HEK293T (cell line): ENCODE measurements at regions not wholly inside any gene's neighbourhood (a gene's known extent, or its start where the extent isn't known, plus 50 kb on each side); places are given as distances from the start of the nearest gene placed in this dataset.

Experiments used
- CTCF ChIA-PET: fragments of 350-600 bp; formaldehyde crosslinking; extraction: SDS; loops from one replicate; lab custom pipeline; 2021; ENCODE audit warnings: antibody characterized with exemption, inconsistent platforms; lab: Yijun Ruan, JAX
- POLR2A ChIA-PET: fragments of 350-600 bp; formaldehyde crosslinking; extraction: SDS; loops from one replicate; lab custom pipeline; 2020; ENCODE audit warnings: antibody characterized with exemption, inconsistent platforms; lab: Yijun Ruan, JAX
- DNase-seq: peaks from one replicate; pipeline ENCODE4 v3.0.0; 2012; ENCODE audit warnings: mixed read lengths; ENCODE audit errors: extremely low spot score
- ARNT ChIP-seq: fragments of 450-650 bp; IDR thresholded peaks from 2 replicates; pipeline ENCODE4 v1.6.1; 2017; ENCODE audit warnings: mild to moderate bottlenecking
- BHLHE40 ChIP-seq: fragments of 450-650 bp; IDR thresholded peaks from 2 replicates; pipeline ENCODE4 v1.6.1; 2016; ENCODE audit warnings: mild to moderate bottlenecking, moderate library complexity, borderline replicate concordance
- CTBP1 ChIP-seq: fragments of 450-650 bp; IDR thresholded peaks from 2 replicates; pipeline ENCODE4 v1.6.1; 2016; ENCODE audit warnings: borderline replicate concordance
- ELF4 ChIP-seq: fragments of 450-650 bp; IDR thresholded peaks from 2 replicates; pipeline ENCODE4 v1.6.1; 2017; ENCODE audit warnings: antibody characterized with exemption
- FOXA1 ChIP-seq: fragments of 450-650 bp; IDR thresholded peaks from 2 replicates; pipeline ENCODE4 v1.6.1; 2016; ENCODE audit warnings: mild to moderate bottlenecking
- FOXK2 ChIP-seq: fragments of 450-650 bp; IDR thresholded peaks from 2 replicates; pipeline ENCODE4 v1.6.1; 2016; ENCODE audit warnings: mild to moderate bottlenecking
- FOXM1 ChIP-seq: fragments of 450-650 bp; IDR thresholded peaks from 2 replicates; pipeline ENCODE4 v1.6.1; 2017; ENCODE audit warnings: mild to moderate bottlenecking, borderline replicate concordance
- HDGF ChIP-seq: fragments of 450-650 bp; IDR thresholded peaks from 2 replicates; pipeline ENCODE4 v1.6.1; 2017; ENCODE audit warnings: antibody characterized with exemption, borderline replicate concordance
- L3MBTL2 ChIP-seq: fragments of 450-650 bp; conservative IDR thresholded peaks from 2 replicates; pipeline ENCODE4 v1.6.1; 2016; ENCODE audit warnings: mild to moderate bottlenecking
- LEF1 ChIP-seq: fragments of 450-650 bp; IDR thresholded peaks from 2 replicates; pipeline ENCODE4 v1.6.1; 2017; ENCODE audit warnings: mild to moderate bottlenecking, borderline replicate concordance
- NFRKB ChIP-seq: fragments of 450-650 bp; IDR thresholded peaks from 2 replicates; pipeline ENCODE4 v1.6.1; 2016; ENCODE audit warnings: mild to moderate bottlenecking, moderate library complexity
- SP1 ChIP-seq: fragments of 450-650 bp; IDR thresholded peaks from 2 replicates; pipeline ENCODE4 v1.6.1; 2017
- SUZ12 ChIP-seq: fragments of 450-650 bp; IDR thresholded peaks from 2 replicates; pipeline ENCODE4 v1.6.1; 2016; ENCODE audit warnings: mild to moderate bottlenecking
- TARDBP ChIP-seq: fragments of 450-650 bp; IDR thresholded peaks from 2 replicates; pipeline ENCODE4 v1.6.1; 2016
- ZNF384 ChIP-seq: fragments of 450-650 bp; IDR thresholded peaks from 2 replicates; pipeline ENCODE4 v1.6.1; 2016
- TF ChIP-seq, protein P1 (sequence below): fragments of 450-650 bp; IDR thresholded peaks from 2 replicates; pipeline ENCODE4 v1.6.1; 2016

DNA sequence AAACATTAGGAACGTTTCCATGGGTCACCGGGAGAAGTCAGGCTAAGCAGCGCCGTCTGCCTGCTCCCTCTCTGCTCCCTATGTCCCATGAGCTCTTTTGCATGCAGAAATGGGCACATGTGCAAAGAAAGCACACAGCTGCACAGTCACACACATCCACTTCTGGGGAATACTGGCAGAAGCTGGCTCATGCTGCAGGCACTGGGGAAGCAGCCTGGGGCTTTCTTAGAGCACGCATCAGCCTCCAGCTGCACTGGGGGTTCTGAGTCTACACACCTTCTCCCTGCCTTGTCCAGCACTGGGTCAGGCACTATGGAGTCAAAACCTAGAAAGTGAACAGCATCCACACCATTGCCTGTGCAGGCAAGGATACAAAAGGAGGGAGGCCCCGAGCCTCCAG is 76.1 kb upstream of the FOXQ1 start:
- POLR2A ChIA-PET, result no interaction called here
- CTCF ChIA-PET, result interaction anchor here (0.8 kb wide), 1 partner anchor 28 kb away, joined by 3 read pairs; no protein-coding TSS in a partner anchor
- TF ChIP-seq ZNF384, result no peak
- DNase-seq, result no peak

DNA sequence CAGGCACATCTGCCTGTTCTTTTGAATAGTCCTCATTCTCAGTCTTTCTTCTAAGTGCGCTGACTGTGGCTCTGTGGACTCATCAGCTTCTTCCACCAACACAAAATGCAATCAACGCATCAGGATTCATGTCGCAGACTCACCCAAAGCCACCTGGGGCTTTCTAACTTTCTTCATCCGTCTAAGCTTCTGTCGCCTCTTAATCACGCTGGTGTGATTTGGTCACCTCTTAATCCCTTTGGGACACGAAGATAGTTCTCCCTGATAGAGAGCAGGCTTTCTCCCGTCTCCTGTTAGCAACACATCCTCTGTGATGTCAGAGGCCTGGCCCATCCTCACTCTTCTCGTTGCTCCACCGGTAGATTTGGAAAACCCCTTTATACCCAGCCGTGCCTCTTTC is 78.0 kb upstream of the FOXQ1 start:
- CTCF ChIA-PET, result no interaction called here
- no peak for DNase-seq

DNA sequence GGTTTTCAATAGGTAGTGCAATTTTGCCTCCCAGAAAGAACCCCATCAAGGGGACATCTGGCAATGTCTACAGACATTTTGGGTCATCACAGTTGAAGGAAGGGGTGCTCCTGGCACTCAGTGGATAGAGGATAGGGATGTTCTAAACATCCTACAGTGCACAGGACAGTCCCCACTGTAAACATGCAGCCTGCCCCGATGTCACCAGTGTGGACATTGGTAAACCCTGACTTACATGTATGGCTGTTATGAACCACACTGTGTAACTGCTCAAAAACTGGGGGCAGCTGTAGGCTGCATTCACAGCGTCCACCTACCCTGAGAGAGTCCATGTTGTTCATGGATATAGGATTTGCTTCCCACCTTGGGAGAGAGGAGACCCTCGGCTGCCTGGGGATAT is 79.3 kb upstream of the FOXQ1 start:
- no peak for TF ChIP-seq ELF4
- no peak for TF ChIP-seq SUZ12
- no peak for TF ChIP-seq SP1
- TF ChIP-seq CTBP1, result no peak
- no peak for TF ChIP-seq LEF1
- TF ChIP-seq NFRKB, result no peak
- no peak for TF ChIP-seq TARDBP
- TF ChIP-seq, protein P1, sequence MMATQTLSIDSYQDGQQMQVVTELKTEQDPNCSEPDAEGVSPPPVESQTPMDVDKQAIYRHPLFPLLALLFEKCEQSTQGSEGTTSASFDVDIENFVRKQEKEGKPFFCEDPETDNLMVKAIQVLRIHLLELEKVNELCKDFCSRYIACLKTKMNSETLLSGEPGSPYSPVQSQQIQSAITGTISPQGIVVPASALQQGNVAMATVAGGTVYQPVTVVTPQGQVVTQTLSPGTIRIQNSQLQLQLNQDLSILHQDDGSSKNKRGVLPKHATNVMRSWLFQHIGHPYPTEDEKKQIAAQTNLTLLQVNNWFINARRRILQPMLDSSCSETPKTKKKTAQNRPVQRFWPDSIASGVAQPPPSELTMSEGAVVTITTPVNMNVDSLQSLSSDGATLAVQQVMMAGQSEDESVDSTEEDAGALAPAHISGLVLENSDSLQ, result no peak
- no peak for TF ChIP-seq ZNF384
- no peak for TF ChIP-seq FOXM1
- TF ChIP-seq BHLHE40, result no peak
- no peak for TF ChIP-seq FOXK2
- no peak for TF ChIP-seq HDGF
- no peak for TF ChIP-seq FOXA1
- TF ChIP-seq ARNT, result no peak
- no peak for TF ChIP-seq L3MBTL2
- DNase-seq, result no peak
- POLR2A ChIA-PET, result no interaction called here
- CTCF ChIA-PET, result no interaction called here

More for the DNA sequence above, 78.0 kb upstream of the FOXQ1 start:
- POLR2A ChIA-PET, result no interaction called here
- TF ChIP-seq ARNT (no peak), L3MBTL2 (no peak), BHLHE40 (no peak), TARDBP (no peak), ZNF384 (no peak), SUZ12 (no peak), NFRKB (no peak), FOXM1 (no peak), LEF1 (no peak)
- TF ChIP-seq, protein P1, result no peak

DNA sequence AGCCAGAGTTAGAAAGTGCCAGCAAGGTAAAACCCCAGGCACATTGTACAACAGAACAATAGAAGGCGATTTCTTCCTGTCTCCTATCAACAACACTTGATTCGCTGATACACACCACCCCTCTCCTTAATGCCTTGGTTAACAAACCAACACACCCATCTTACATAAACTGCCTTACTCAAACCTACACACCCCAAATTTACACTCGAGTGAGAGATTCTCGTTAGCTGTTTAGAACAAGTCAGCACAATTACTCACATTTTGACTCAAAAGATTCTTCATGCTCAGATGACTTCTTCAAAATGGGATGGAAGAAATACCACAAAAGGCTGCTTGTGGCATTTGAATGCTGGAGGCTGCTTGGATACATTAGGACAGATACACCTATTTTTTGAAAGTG is 80.0 kb upstream of the FOXQ1 start:
- ChIA-PET POLR2A (no interaction called here), CTCF (interaction anchor here (0.9 kb wide), 1 partner anchor 9 kb away, joined by 3 read pairs; no protein-coding TSS in a partner anchor)
- no peak for DNase-seq

DNA sequence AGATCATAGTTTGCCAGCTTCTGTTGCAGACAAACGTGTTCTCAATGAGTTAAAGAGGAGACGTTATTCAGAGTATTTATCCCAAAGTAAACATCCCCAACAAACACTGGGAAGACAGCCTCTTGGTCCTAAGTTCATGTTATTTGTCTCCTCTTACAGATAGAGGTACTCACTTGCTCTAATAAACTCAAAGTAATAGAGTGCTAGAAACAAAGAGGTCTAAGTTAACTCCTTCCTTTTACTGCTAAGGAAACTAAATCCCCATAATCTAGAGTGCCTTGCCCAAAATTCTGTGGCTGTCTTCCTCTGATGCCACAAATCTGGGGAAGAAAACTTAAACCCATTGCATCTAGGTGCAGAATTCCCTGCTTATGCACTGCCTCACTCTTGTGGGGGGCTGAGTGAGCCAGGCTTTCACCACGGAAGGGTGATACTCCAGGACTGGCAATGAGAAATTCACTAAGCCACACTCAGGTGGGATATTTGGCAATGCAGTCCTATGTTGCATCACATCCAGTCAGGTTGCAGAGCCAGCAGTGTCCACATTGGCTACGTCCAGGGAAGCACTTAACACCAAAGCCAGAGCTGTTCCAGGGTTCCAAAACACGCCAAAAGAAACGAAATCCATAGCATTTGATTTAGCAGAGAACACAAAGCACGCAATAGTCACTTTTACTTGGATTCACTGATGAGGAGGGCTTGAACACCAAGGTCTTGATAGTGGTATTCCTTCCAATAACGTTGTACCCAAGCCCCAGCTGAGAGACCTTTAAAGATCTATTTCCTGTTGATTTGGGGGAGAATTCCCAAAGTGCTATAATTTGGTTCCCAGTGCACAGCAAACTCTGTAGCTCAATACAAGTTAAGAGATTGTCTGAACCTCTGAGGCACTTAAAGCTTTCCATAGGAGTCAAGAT is 81.0 kb upstream of the FOXQ1 start:
- DNase-seq, result no peak
- TF ChIP-seq SP1 (no peak), FOXA1 (no peak), LEF1 (no peak), FOXK2 (no peak), L3MBTL2 (no peak), SUZ12 (no peak), BHLHE40 (no peak), ZNF384 (no peak), NFRKB (no peak), CTBP1 (no peak), ELF4 (no peak), ARNT (no peak), HDGF (no peak), TARDBP (no peak), FOXM1 (no peak)
- TF ChIP-seq, protein P1, result no peak
- CTCF ChIA-PET, result interaction anchor here (0.9 kb wide), 1 partner anchor 10 kb away, joined by 3 read pairs; no protein-coding TSS in a partner anchor
- POLR2A ChIA-PET, result no interaction called here

More for the DNA sequence above, 80.0 kb upstream of the FOXQ1 start:
- TF ChIP-seq ZNF384, result no peak
- no peak for TF ChIP-seq BHLHE40
- no peak for TF ChIP-seq FOXM1
- TF ChIP-seq SP1, result no peak
- no peak for TF ChIP-seq HDGF
- no peak for TF ChIP-seq FOXK2
- no peak for TF ChIP-seq LEF1
- TF ChIP-seq ARNT, result no peak
- no peak for TF ChIP-seq L3MBTL2
- no peak for TF ChIP-seq FOXA1
- TF ChIP-seq ELF4, result no peak
- TF ChIP-seq, protein P1, result no peak
- no peak for TF ChIP-seq SUZ12
- TF ChIP-seq NFRKB, result no peak
- TF ChIP-seq CTBP1, result no peak
- TF ChIP-seq TARDBP, result no peak
